HepG2 (cell line): ENCODE measurements at regions not wholly inside any gene's neighbourhood (a gene's known extent, or its start where the extent isn't known, plus 50 kb on each side); places are given as distances from the start of the nearest gene placed in this dataset.

Experiments
- ATAC-seq: fragments of 200-7000 bp; cut with Tn5 transposase; 3 replicates; pipeline ENCODE4 v1.9.1; 2020; ENCODE audit warnings: mild to moderate bottlenecking, moderate library complexity
- BruUV-seq: library from RNA; stranded (reverse); fragments of 400-500 nt; replicated peaks from 2 replicates; lab custom pipeline; 2021; lab: Mats Ljungman, UMichigan
- CTCF ChIA-PET: fragments of 300-600 bp; formaldehyde crosslinking; extraction: SDS; loops from one replicate; lab custom pipeline; 2021; ENCODE audit warnings: low total read pairs, inconsistent platforms, low intra/inter-chr PET ratio; lab: Yijun Ruan, JAX
- POLR2A ChIA-PET: fragments of 350-600 bp; sonication (Branson Sonifier 250); formaldehyde crosslinking; loops from one replicate; lab custom pipeline; 2020; ENCODE audit warnings: antibody characterized with exemption, inconsistent platforms; lab: Yijun Ruan, JAX
- DNase-seq: peaks from one replicate; pipeline ENCODE4 v3.0.0-alpha.2; 2015; ENCODE audit warnings: low spot score
- FAIRE-seq: peaks from 3 replicates; lab custom pipeline; 2011; peaks lifted over from hg19 to GRCh38; lab: Jason Lieb, UNC
- H2AFZ ChIP-seq: one replicate; pipeline ENCODE4 v1.6.1; 2011; ENCODE audit warnings: low read length, inconsistent platforms
- H3K27ac ChIP-seq: fragments of 300-600 bp; 3 replicates; pipeline ENCODE4 v1.8.0; 2011; ENCODE audit warnings: mixed run types, mild to moderate bottlenecking, mixed read lengths, low read length, inconsistent platforms; ENCODE audit not compliant: insufficient read depth; ENCODE audit errors: extremely low read length
- H3K27me3 ChIP-seq, 2 experiments: fragments of 200-600 bp in 1 of 2; 2 replicates in 1 of 2; 3 replicates in 1 of 2; pipeline versions ENCODE4 v1.6.0 to v1.8.0; 2011; ENCODE audit warnings: low read length in 2 of 2, mild to moderate bottlenecking in 2 of 2, moderate library complexity in 2 of 2, inconsistent platforms in 1 of 2; ENCODE audit not compliant: insufficient read depth in 2 of 2, control insufficient read depth in 1 of 2
- H3K36me3 ChIP-seq, 2 experiments: fragments of 200-600 bp in 1 of 2; replicated peaks in 1 of 2; 2 replicates in 1 of 2; 3 replicates in 1 of 2; pipeline versions ENCODE4 v1.5.1 to v1.8.0; 2011; ENCODE audit warnings: low read length in 2 of 2, inconsistent platforms in 1 of 2; ENCODE audit not compliant: insufficient read depth in 2 of 2, control insufficient read depth in 1 of 2
- H3K4me1 ChIP-seq: 2 replicates; pipeline ENCODE4 v1.5.1; 2012; ENCODE audit warnings: low read length, inconsistent platforms; ENCODE audit not compliant: insufficient read depth
- H3K4me2 ChIP-seq: 2 replicates; pipeline ENCODE4 v1.6.0; 2011; ENCODE audit warnings: low read depth, low read length, inconsistent platforms
- H3K4me3 ChIP-seq, 3 experiments: fragments of 200-600 bp in 1 of 3; sonication (generic), shearing (Covaris generic) in 1 of 3; replicated peaks in 1 of 3; 2 replicates each; pipeline ENCODE4 v1.5.1; 2011 to 2016; ENCODE audit warnings: low read length in 3 of 3, inconsistent platforms in 2 of 3, low read depth in 2 of 3, mild to moderate bottlenecking in 2 of 3, control low read depth in 1 of 3, mixed read lengths in 1 of 3; ENCODE audit not compliant: insufficient read depth in 1 of 3
- H3K79me2 ChIP-seq: one replicate; pipeline ENCODE4 v1.6.1; 2011; ENCODE audit warnings: low read length, inconsistent platforms; ENCODE audit not compliant: insufficient read depth
- H3K9ac ChIP-seq: 2 replicates; pipeline ENCODE4 v1.6.0; 2011; ENCODE audit warnings: mild to moderate bottlenecking, low read depth, low read length, inconsistent platforms; ENCODE audit not compliant: insufficient read depth
- H3K9me3 ChIP-seq: 2 replicates; pipeline ENCODE4 v1.5.1; 2012; ENCODE audit warnings: mild to moderate bottlenecking, low read length
- H4K20me1 ChIP-seq: 2 replicates; pipeline ENCODE4 v1.6.0; 2011; ENCODE audit warnings: inconsistent platforms, mild to moderate bottlenecking, low read length, moderate library complexity; ENCODE audit not compliant: insufficient read depth
- ARHGAP35 ChIP-seq: sonication (generic); formaldehyde crosslinking; IDR thresholded peaks from 2 replicates; pipeline ENCODE4 v1.9.0; 2022; ENCODE audit warnings: mild to moderate bottlenecking, inconsistent platforms, moderate library complexity, missing genetic modification reagents, borderline replicate concordance
- MXI1 ChIP-seq: IDR thresholded peaks from 3 replicates; pipeline ENCODE4 v1.6.1; 2012; ENCODE audit warnings: low read depth, low read length, inconsistent platforms, borderline replicate concordance
- PTBP1 ChIP-seq: fragments of 200-400 bp; formaldehyde crosslinking; IDR thresholded peaks from 2 replicates; pipeline ENCODE4 v1.6.1; 2018; ENCODE audit warnings: low read length, low read depth; ENCODE audit not compliant: poor library complexity, severe bottlenecking
- SRSF1 ChIP-seq: fragments of 200-400 bp; formaldehyde crosslinking; optimal IDR thresholded peaks from 2 replicates; pipeline ENCODE3; 2017; ENCODE audit warnings: mild to moderate bottlenecking, low read depth, low read length, moderate library complexity
- SUZ12 ChIP-seq: fragments of 150-350 bp; IDR thresholded peaks from 2 replicates; pipeline ENCODE4 v1.6.1; 2014; ENCODE audit warnings: low read depth, low read length
- TAF15 ChIP-seq: fragments of 200-400 bp; formaldehyde crosslinking; IDR thresholded peaks from one replicate; pipeline ENCODE4 v1.6.1; 2018; ENCODE audit warnings: mild to moderate bottlenecking, low read depth, low read length; ENCODE audit not compliant: poor library complexity, severe bottlenecking
- TBP ChIP-seq: sonication (generic); formaldehyde crosslinking; IDR thresholded peaks from 2 replicates; pipeline ENCODE4 v1.5.0; 2020; ENCODE audit warnings: missing genetic modification reagents
- TFDP2 ChIP-seq: sonication (generic); formaldehyde crosslinking; IDR thresholded peaks from 2 replicates; pipeline ENCODE4 v1.4.0; 2020; ENCODE audit warnings: missing genetic modification reagents
- YEATS2 ChIP-seq: sonication (generic); formaldehyde crosslinking; IDR thresholded peaks from 2 replicates; pipeline ENCODE4 v1.4.0; 2020; ENCODE audit warnings: missing genetic modification reagents, borderline replicate concordance
- ZNF550 ChIP-seq: sonication (generic); formaldehyde crosslinking; IDR thresholded peaks from 2 replicates; pipeline ENCODE4 v1.4.0; 2020; ENCODE audit warnings: mild to moderate bottlenecking, missing genetic modification reagents, borderline replicate concordance
- ZNF773 ChIP-seq: sonication (generic); formaldehyde crosslinking; IDR thresholded peaks from 2 replicates; pipeline ENCODE4 v1.4.0; 2020; ENCODE audit warnings: missing genetic modification reagents, borderline replicate concordance
- WGBS: methylation state at CpG from one replicate; pipeline ENCODE4 v1.1.6; 2017; ENCODE audit warnings: low lambda C conversion rate; 5-methylcytosine and 5-hydroxymethylcytosine counted together
- in situ Hi-C: cut with HindIII; loops from 2 replicates; pipeline ENCODE4 v1.10.0; 2017; ENCODE audit warnings: low pct_unique_long_range_greater_than_20kb; ENCODE audit not compliant: extremely low pct_ligation_motif_present
- intact Hi-C: fragments of 100-400 bp; cut with micrococcal nuclease; formaldehyde crosslinking; loops from one replicate; pipeline ENCODE4 v1.10.0; 2022; ENCODE audit not compliant: unreplicated experiment
- TF ChIP-seq, protein P1 (sequence below): sonication (generic); formaldehyde crosslinking; IDR thresholded peaks from 2 replicates; pipeline ENCODE4 v1.5.0; 2020; ENCODE audit warnings: missing genetic modification reagents, mild to moderate bottlenecking, borderline replicate concordance
- TF ChIP-seq, protein P2 (sequence below): sonication (generic); formaldehyde crosslinking; IDR thresholded peaks from 2 replicates; pipeline ENCODE4 v1.4.0; 2020; ENCODE audit warnings: missing genetic modification reagents, borderline replicate concordance
- TF ChIP-seq, protein P3 (sequence below), 2 experiments: sonication (generic) in 1 of 2; formaldehyde crosslinking in 1 of 2; IDR thresholded peaks; 2 replicates each; pipeline versions ENCODE4 v1.4.0 to v1.6.1; 2016 to 2020; ENCODE audit warnings: borderline replicate concordance in 1 of 2, low read depth in 1 of 2, mild to moderate bottlenecking in 1 of 2, missing genetic modification reagents in 1 of 2

DNA sequence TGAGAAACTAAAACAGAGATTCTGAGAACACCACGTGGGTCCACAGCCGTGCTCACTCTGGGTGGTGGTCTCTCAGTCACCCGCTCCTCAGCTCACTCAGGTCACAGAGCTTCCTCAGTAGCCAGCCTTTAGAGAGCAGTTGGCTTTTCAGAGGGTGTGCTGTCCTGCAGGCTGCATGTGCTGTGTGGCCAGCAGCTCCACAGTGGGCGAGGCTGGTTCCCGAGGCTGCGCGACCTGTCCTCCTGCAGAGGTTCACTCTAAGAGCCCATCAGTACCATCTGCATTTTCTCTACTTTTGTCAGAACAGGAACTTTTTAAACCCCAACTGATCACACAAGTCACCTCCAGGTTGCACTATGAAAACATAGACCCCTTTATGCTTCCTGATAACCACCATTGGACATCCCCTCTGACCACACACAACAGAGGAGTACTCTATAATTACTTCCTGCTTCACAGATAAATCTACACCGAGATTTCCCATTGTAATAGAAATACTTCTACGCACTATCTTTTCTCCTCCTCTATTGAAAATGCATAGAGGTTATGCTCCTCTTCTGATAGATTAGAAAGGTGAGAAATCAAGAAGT is 93.1 kb downstream of the GYPC start:
- intact Hi-C loops, result no loop called here
- TF ChIP-seq, protein P1, sequence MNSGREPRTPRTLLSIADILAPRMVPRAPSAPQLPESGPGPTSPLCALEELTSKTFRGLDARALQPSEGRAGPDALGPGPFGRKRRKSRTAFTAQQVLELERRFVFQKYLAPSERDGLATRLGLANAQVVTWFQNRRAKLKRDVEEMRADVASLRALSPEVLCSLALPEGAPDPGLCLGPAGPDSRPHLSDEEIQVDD, result no peak
- TF ChIP-seq, protein P2, sequence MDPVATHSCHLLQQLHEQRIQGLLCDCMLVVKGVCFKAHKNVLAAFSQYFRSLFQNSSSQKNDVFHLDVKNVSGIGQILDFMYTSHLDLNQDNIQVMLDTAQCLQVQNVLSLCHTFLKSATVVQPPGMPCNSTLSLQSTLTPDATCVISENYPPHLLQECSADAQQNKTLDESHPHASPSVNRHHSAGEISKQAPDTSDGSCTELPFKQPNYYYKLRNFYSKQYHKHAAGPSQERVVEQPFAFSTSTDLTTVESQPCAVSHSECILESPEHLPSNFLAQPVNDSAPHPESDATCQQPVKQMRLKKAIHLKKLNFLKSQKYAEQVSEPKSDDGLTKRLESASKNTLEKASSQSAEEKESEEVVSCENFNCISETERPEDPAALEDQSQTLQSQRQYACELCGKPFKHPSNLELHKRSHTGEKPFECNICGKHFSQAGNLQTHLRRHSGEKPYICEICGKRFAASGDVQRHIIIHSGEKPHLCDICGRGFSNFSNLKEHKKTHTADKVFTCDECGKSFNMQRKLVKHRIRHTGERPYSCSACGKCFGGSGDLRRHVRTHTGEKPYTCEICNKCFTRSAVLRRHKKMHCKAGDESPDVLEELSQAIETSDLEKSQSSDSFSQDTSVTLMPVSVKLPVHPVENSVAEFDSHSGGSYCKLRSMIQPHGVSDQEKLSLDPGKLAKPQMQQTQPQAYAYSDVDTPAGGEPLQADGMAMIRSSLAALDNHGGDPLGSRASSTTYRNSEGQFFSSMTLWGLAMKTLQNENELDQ (CRISPR knock-in tag), result no peak
- TF ChIP-seq YEATS2 (CRISPR knock-in tag) (no peak), TBP (CRISPR knock-in tag) (no peak), ZNF773 (CRISPR knock-in tag) (no peak), SRSF1 (no peak), ARHGAP35 (CRISPR knock-in tag) (no peak), MXI1 (no peak), ZNF550 (CRISPR knock-in tag) (no peak), SUZ12 (no peak), PTBP1 (no peak), TFDP2 (CRISPR knock-in tag) (no peak), TAF15 (no peak)
- TF ChIP-seq, protein P3, sequence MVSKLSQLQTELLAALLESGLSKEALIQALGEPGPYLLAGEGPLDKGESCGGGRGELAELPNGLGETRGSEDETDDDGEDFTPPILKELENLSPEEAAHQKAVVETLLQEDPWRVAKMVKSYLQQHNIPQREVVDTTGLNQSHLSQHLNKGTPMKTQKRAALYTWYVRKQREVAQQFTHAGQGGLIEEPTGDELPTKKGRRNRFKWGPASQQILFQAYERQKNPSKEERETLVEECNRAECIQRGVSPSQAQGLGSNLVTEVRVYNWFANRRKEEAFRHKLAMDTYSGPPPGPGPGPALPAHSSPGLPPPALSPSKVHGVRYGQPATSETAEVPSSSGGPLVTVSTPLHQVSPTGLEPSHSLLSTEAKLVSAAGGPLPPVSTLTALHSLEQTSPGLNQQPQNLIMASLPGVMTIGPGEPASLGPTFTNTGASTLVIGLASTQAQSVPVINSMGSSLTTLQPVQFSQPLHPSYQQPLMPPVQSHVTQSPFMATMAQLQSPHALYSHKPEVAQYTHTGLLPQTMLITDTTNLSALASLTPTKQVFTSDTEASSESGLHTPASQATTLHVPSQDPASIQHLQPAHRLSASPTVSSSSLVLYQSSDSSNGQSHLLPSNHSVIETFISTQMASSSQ (IDR thresholded peaks at IDR 0.05; ENCODE audit: low read depth), result no peak
- TF ChIP-seq, protein P3 (CRISPR knock-in tag; IDR thresholded peaks at IDR 0.05; ENCODE audit: borderline replicate concordance), result no peak
- CTCF ChIA-PET, result no interaction called here
- in situ Hi-C loops, result no loop called here
- H3K27me3 ChIP-seq, result peaks cover 2 to 7% of the 10 kb centered on the region in 2 experiments; a peak in 2 of 5 replicates
- DNase-seq, result no peak
- ATAC-seq, result no peak
- no peak overlapping the region for H3K4me3 ChIP-seq
- no peaks in the 10 kb centered on the region for H3K9me3 ChIP-seq
- no peaks in the 10 kb centered on the region for H3K36me3 ChIP-seq
- no peak overlapping the region for H3K27ac ChIP-seq
- BruUV-seq, result no TSS peak
- H3K4me2 ChIP-seq, result no peak overlapping the region
- H3K9ac ChIP-seq, result no peak overlapping the region
- H2AFZ ChIP-seq, result no peak overlapping the region
- H3K79me2 ChIP-seq, result no peaks in the 10 kb centered on the region
- no peaks in the 10 kb centered on the region for H4K20me1 ChIP-seq
- 19% methylated on average over 9 of the region's 9 CpGs for WGBS
- no peaks in the 10 kb centered on the region for H3K4me1 ChIP-seq
- POLR2A ChIA-PET, result no interaction called here
- no peak for FAIRE-seq
